Muscle layer of duodenum (tissue), 2 donors: ENCODE measurements at regions not wholly inside any gene's neighbourhood (a gene's known extent, or its start where the extent isn't known, plus 50 kb on each side); places are given as distances from the start of the nearest gene placed in this dataset.
"Not testable (repeated sequence)": the region's sequence is repeated elsewhere in the genome, so short reads cannot be mapped to it uniquely, and the experiment has no call there.

Experiments
- H3K27ac ChIP-seq: one replicate; pipeline ENCODE4 v1.7.0; 2013; ENCODE audit warnings: mild to moderate bottlenecking, low read length
- H3K27me3 ChIP-seq: one replicate; pipeline ENCODE4 v1.7.0; 2013; ENCODE audit warnings: low read depth, mild to moderate bottlenecking, control low read depth, low read length
- H3K36me3 ChIP-seq, 2 donors: one replicate each; pipeline ENCODE4 v1.7.0; 2013; ENCODE audit warnings: low read length in 2 of 2, control low read depth in 1 of 2, mild to moderate bottlenecking in 1 of 2; ENCODE audit not compliant: insufficient read depth in 2 of 2, control insufficient read depth in 1 of 2
- H3K4me1 ChIP-seq, 2 donors: one replicate each; pipeline ENCODE4 v1.7.0; 2013; ENCODE audit warnings: low read length in 2 of 2, mild to moderate bottlenecking in 2 of 2, control low read depth in 1 of 2, moderate library complexity in 1 of 2; ENCODE audit not compliant: insufficient read depth in 2 of 2, control insufficient read depth in 1 of 2
- H3K4me3 ChIP-seq, 2 donors: one replicate each; pipeline ENCODE4 v1.7.0; 2013; ENCODE audit warnings: low read length in 2 of 2, low read depth in 1 of 2, mild to moderate bottlenecking in 1 of 2
- H3K9me3 ChIP-seq, 2 donors: one replicate each; pipeline ENCODE4 v1.7.0; 2013; ENCODE audit warnings: low read length in 2 of 2, control low read depth in 1 of 2, mild to moderate bottlenecking in 1 of 2; ENCODE audit not compliant: control insufficient read depth in 1 of 2
- donor health status: healthy.

- Histone ChIP-seq H3K4me1 (no peaks in the 10 kb centered on the region), H3K4me3 (no peak overlapping the region), H3K36me3 (peaks cover 0 to 16% of the 10 kb centered on the region in 2 donors), H3K27ac (no peak overlapping the region), H3K27me3 (no peaks in the 10 kb centered on the region), H3K9me3 (no peaks in the 10 kb centered on the region)
Observed at GRCh38 chr16:27639561-27640276, 89.8 kb downstream of the KATNIP start.

DNA sequence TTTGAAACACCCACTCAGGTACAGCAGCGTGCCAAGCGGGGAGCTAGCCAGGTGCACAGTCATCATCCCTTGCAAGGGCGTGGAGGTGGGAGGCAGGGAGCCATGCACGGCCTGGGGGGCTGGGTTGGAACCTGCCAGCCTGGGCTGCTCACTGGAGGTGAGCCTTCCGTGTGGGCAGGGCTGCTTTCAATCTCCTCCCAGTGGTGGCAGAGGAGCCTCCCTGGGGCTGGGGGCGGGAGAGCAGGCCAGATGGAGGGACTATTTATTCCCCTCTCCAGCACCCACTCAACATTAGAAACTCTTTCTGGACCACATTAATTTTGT, 90.3 kb downstream of the KATNIP start:
- no peaks in the 10 kb centered on the region for H3K9me3 ChIP-seq
- no peak overlapping the region for H3K4me3 ChIP-seq
- H3K4me1 ChIP-seq: no peaks in the 10 kb centered on the region
- H3K27me3 ChIP-seq: no peaks in the 10 kb centered on the region
- H3K27ac ChIP-seq: no peak overlapping the region
- peaks cover 0 to 20% of the 10 kb centered on the region in 2 donors for H3K36me3 ChIP-seq

GRCh38 chr16:27641260-27641659, 91.3 kb downstream of the KATNIP start:
- H3K9me3 ChIP-seq: no peaks in the 10 kb centered on the region
- no peaks in the 10 kb centered on the region for H3K27me3 ChIP-seq
- no peaks in the 10 kb centered on the region for H3K4me1 ChIP-seq
- peaks cover 0 to 20% of the 10 kb centered on the region in 2 donors for H3K36me3 ChIP-seq
- no peak overlapping the region for H3K4me3 ChIP-seq
- H3K27ac ChIP-seq: no peak overlapping the region

GRCh38 chr16:27641734-27642415, 91.9 kb downstream of the KATNIP start:
- H3K4me3 ChIP-seq, H3K4me1 ChIP-seq, H3K27me3 ChIP-seq, H3K27ac ChIP-seq, H3K9me3 ChIP-seq: not testable (repeated sequence)
- H3K36me3 ChIP-seq: peaks cover 0 to 20% of the 10 kb centered on the region in 2 donors

DNA sequence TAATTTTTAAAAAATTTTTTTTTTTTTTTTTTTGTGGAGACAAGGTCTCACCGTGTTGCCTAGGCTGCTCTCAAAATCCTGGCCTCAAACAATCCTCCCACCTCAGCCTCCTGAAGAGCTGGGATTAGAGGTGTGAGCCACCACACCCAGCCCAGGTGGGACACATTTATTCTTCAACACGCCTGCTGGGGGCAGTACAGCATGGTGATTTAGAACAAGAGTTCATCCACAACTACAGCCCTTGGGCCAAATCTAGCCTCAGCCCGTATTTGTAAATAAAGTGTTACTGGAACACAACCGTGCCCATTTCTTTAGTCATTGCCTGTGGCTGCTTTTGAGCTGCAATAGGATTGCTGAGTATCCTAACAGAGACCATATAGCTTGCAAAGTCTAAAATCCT, 92.8 kb downstream of the KATNIP start:
- H3K4me1 ChIP-seq: no peaks in the 10 kb centered on the region
- H3K4me3 ChIP-seq: no peak overlapping the region
- H3K27ac ChIP-seq: no peak overlapping the region
- no peaks in the 10 kb centered on the region for H3K27me3 ChIP-seq
- H3K9me3 ChIP-seq: no peaks in the 10 kb centered on the region
- H3K36me3 ChIP-seq: peaks cover 0 to 20% of the 10 kb centered on the region in 2 donors

- Histone ChIP-seq H3K27me3 (no peaks in the 10 kb centered on the region), H3K27ac (no peak overlapping the region), H3K9me3 (no peaks in the 10 kb centered on the region), H3K4me1 (no peaks in the 10 kb centered on the region), H3K4me3 (no peak overlapping the region), H3K36me3 (peaks cover 0 to 29% of the 10 kb centered on the region in 2 donors)
Observed at GRCh38 chr16:27644165-27644564, 94.2 kb downstream of the KATNIP start.

- H3K4me3 ChIP-seq: no peak overlapping the region
- H3K36me3 ChIP-seq: peaks cover 0 to 27% of the 10 kb centered on the region in 2 donors
- no peak overlapping the region for H3K27ac ChIP-seq
- no peaks in the 10 kb centered on the region for H3K9me3 ChIP-seq
- H3K4me1 ChIP-seq: no peaks in the 10 kb centered on the region
- H3K27me3 ChIP-seq: no peaks in the 10 kb centered on the region
Observed at GRCh38 chr16:27645396-27645795, 95.5 kb downstream of the KATNIP start.

- Histone ChIP-seq H3K36me3 (peaks cover 0 to 27% of the 10 kb centered on the region in 2 donors), H3K27me3 (no peaks in the 10 kb centered on the region), H3K4me3 (no peak overlapping the region), H3K9me3 (no peaks in the 10 kb centered on the region), H3K27ac (no peak overlapping the region), H3K4me1 (no peaks in the 10 kb centered on the region)
Observed at GRCh38 chr16:27646806-27647205, 96.9 kb downstream of the KATNIP start.

GRCh38 chr16:27649021-27649420, 99.1 kb downstream of the KATNIP start:
- H3K27ac ChIP-seq: no peak overlapping the region
- no peaks in the 10 kb centered on the region for H3K27me3 ChIP-seq
- no peak overlapping the region for H3K4me3 ChIP-seq
- H3K36me3 ChIP-seq: peaks cover 0 to 25% of the 10 kb centered on the region in 2 donors
- no peaks in the 10 kb centered on the region for H3K9me3 ChIP-seq
- H3K4me1 ChIP-seq: no peaks in the 10 kb centered on the region

DNA sequence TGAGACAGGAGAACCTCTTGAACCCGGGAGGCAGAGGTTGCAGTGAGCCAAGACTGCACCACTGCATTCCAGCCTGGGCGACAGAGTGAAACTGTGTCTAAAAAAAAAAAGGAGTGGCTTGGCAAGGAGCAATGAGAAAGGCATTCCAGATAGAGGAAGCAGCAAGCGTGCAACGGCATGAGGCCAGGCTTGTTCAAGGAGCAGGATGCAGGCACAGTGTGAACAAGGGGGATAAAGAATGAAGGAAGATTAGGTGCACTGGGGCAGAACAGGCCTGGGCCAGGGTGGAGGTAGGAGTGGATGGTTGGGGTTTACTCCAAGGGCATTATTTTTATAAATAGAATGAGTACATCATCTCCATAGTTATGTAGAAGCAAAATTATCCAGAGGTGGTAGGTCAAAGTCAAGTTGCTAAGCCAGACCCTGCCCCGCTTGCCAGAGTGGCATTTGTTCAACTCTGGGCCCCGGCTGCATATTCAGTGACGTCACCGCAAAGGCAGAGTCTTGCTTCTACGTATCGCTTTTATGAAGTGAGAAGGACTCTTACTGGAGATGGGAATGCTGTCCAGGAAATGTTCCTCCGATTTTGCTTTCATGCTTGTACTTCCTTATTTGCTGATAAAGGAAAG, 100.2 kb downstream of the KATNIP start:
- H3K9me3 ChIP-seq: no peaks in the 10 kb centered on the region
- no peaks in the 10 kb centered on the region for H3K4me1 ChIP-seq
- H3K27me3 ChIP-seq: no peaks in the 10 kb centered on the region
- no peak overlapping the region for H3K4me3 ChIP-seq
- H3K27ac ChIP-seq: no peak overlapping the region
- peaks cover 0 to 17% of the 10 kb centered on the region in 2 donors for H3K36me3 ChIP-seq

DNA sequence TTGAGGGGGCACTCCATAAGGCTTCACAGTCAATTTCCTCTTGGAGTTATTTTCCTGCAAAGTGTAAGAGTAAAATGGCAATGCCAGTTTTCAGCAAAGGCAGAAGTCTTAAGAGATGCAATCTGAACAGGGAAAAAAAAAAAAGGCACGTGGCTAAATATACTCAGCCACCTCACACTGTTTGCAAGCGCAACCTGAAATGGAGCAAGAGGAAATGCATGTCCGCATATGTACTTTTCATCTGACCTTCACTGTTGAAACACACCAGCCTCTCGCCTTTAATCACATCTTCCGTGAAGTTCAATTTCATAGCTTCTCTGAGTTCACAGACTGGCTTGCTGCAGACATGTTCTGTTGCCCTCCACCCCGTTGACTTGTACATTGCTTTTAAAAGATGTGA, 101.4 kb downstream of the KATNIP start:
- Histone ChIP-seq H3K9me3 (no peaks in the 10 kb centered on the region), H3K36me3 (peaks cover 0 to 24% of the 10 kb centered on the region in 2 donors), H3K4me3 (no peak overlapping the region), H3K27ac (no peak overlapping the region), H3K27me3 (no peaks in the 10 kb centered on the region), H3K4me1 (no peaks in the 10 kb centered on the region)
